ENCODE measurements at regions not wholly inside any gene's neighbourhood (a gene's known extent, or its start where the extent isn't known, plus 50 kb on each side); places are given as distances from the start of the nearest gene placed in this dataset.

GRCh38 chr4:138757432-138757831 lies 258.1 kb upstream of the NOCT start:
- TF ChIP-seq CTCF (conservative IDR thresholded peaks at IDR 0.05; ENCODE audit: low read length) (no peak), EZH2phosphoT487 (IDR thresholded peaks at IDR 0.05; ENCODE audit: borderline replicate concordance) (no peak)
